ENCODE measurements at regions not wholly inside any gene's neighbourhood (a gene's known extent, or its start where the extent isn't known, plus 50 kb on each side); places are given as distances from the start of the nearest gene placed in this dataset.

GRCh38 chr3:177589911-177590381 lies 392.7 kb upstream of the TBL1XR1 start:
- TF ChIP-seq CTCF (IDR thresholded peaks at IDR 0.05): no peak
- no peak for TF ChIP-seq POLR2A (IDR thresholded peaks at IDR 0.05)
